Neuronal stem cell (in vitro differentiated cells): ENCODE measurements at regions not wholly inside any gene's neighbourhood (a gene's known extent, or its start where the extent isn't known, plus 50 kb on each side); places are given as distances from the start of the nearest gene placed in this dataset.

ENCODE experiments used
- DNase-seq: peaks from one replicate; pipeline ENCODE4 v3.0.0-alpha.2; 2013; ENCODE audit warnings: low spot score
- H2AFZ ChIP-seq: one replicate; pipeline ENCODE4 v1.6.1; 2013; ENCODE audit warnings: mild to moderate bottlenecking, low read length, inconsistent platforms
- H2AK5ac ChIP-seq: 2 replicates; pipeline ENCODE4 v1.6.1; 2013; ENCODE audit warnings: low read depth, mild to moderate bottlenecking, inconsistent platforms, low read length, moderate library complexity, mixed read lengths
- H2BK120ac ChIP-seq: 2 replicates; pipeline ENCODE4 v1.6.1; 2013; ENCODE audit warnings: low read depth, mild to moderate bottlenecking, inconsistent platforms, low read length, moderate library complexity, mixed read lengths
- H2BK12ac ChIP-seq: one replicate; pipeline ENCODE4 v1.6.1; 2013; ENCODE audit warnings: low read length, inconsistent platforms
- H2BK15ac ChIP-seq: 2 replicates; pipeline ENCODE4 v1.6.1; 2013; ENCODE audit warnings: mild to moderate bottlenecking, low read length, inconsistent platforms, mixed read lengths
- H2BK5ac ChIP-seq: one replicate; pipeline ENCODE4 v1.6.1; 2013; ENCODE audit warnings: inconsistent platforms, mild to moderate bottlenecking, low read length, moderate library complexity
- H3K14ac ChIP-seq: one replicate; pipeline ENCODE4 v1.6.1; 2013; ENCODE audit warnings: low read length, inconsistent platforms
- H3K18ac ChIP-seq: 2 replicates; pipeline ENCODE4 v1.6.1; 2013; ENCODE audit warnings: low read length, inconsistent platforms
- H3K23ac ChIP-seq: 2 replicates; pipeline ENCODE4 v1.6.1; 2013; ENCODE audit warnings: low read depth, mild to moderate bottlenecking, mixed read lengths, low read length, inconsistent platforms; ENCODE audit not compliant: poor library complexity
- H3K27ac ChIP-seq: replicated peaks from 3 replicates; pipeline ENCODE4 v1.5.1; 2013; ENCODE audit warnings: low read length, inconsistent platforms
- H3K27me3 ChIP-seq, 3 experiments: 2 replicates each; pipeline ENCODE4 v1.6.1; 2013; ENCODE audit warnings: low read length in 3 of 3, mild to moderate bottlenecking in 2 of 3, inconsistent platforms in 1 of 3, low read depth in 1 of 3, mixed read lengths in 1 of 3, moderate library complexity in 1 of 3; ENCODE audit not compliant: control insufficient read depth in 3 of 3, insufficient read depth in 3 of 3
- H3K36me3 ChIP-seq, 2 donors: replicated peaks in 1 of 2; 2 replicates each; pipeline ENCODE4 v1.6.1; 2013; ENCODE audit warnings: low read length in 2 of 2; ENCODE audit not compliant: control insufficient read depth in 2 of 2, insufficient read depth in 2 of 2
- H3K4ac ChIP-seq: 2 replicates; pipeline ENCODE4 v1.6.1; 2013; ENCODE audit warnings: inconsistent platforms, mild to moderate bottlenecking, low read length, moderate library complexity
- H3K4me1 ChIP-seq, 2 donors: 1 replicate in 1 of 2; 2 replicates in 1 of 2; pipeline ENCODE4 v1.6.1; 2013; ENCODE audit warnings: low read length in 2 of 2, low read depth in 1 of 2; ENCODE audit not compliant: control insufficient read depth in 2 of 2, insufficient read depth in 1 of 2
- H3K4me2 ChIP-seq: one replicate; pipeline ENCODE4 v1.6.1; 2013; ENCODE audit warnings: mild to moderate bottlenecking, low read length, inconsistent platforms; ENCODE audit not compliant: insufficient read depth, poor library complexity, severe bottlenecking
- H3K4me3 ChIP-seq, 2 donors: 2 replicates each; pipeline ENCODE4 v1.5.1; 2013; ENCODE audit warnings: low read length in 2 of 2, mild to moderate bottlenecking in 2 of 2, inconsistent platforms in 1 of 2, moderate library complexity in 1 of 2
- H3K79me1 ChIP-seq: one replicate; pipeline ENCODE4 v1.6.1; 2013; ENCODE audit warnings: low read depth, mild to moderate bottlenecking, inconsistent platforms, low read length, moderate library complexity
- H3K9ac ChIP-seq: one replicate; pipeline ENCODE4 v1.6.1; 2013; ENCODE audit warnings: mild to moderate bottlenecking, low read depth, low read length, inconsistent platforms; ENCODE audit not compliant: poor library complexity
- H3K9me3 ChIP-seq, 2 donors: replicated peaks in 1 of 2; 2 replicates each; pipeline versions ENCODE3 to v1.6.1; 2013; ENCODE audit warnings: low read length in 2 of 2, mild to moderate bottlenecking in 2 of 2, inconsistent platforms in 1 of 2, low read depth in 1 of 2, mixed read lengths in 1 of 2, moderate library complexity in 1 of 2; ENCODE audit not compliant: control insufficient read depth in 2 of 2, insufficient read depth in 1 of 2
- H4K8ac ChIP-seq: one replicate; pipeline ENCODE4 v1.6.1; 2013; ENCODE audit warnings: low read depth, mild to moderate bottlenecking, inconsistent platforms, low read length, moderate library complexity
- H4K91ac ChIP-seq: one replicate; pipeline ENCODE4 v1.6.1; 2013; ENCODE audit warnings: low read length, low read depth, mild to moderate bottlenecking, inconsistent platforms; ENCODE audit not compliant: poor library complexity
- WGBS, 2 donors: extraction: QIAGEN DNeasy Blood & Tissue Kit; methylation state at CpG; one replicate each; pipeline ENCODE4 v1.1.7; 2013; ENCODE audit warnings: missing lambda C conversion rate in 2 of 2, mixed read lengths in 1 of 2; ENCODE audit not compliant: insufficient read length in 2 of 2, insufficient replicate concordance in 1 of 2; ENCODE audit errors: extremely low coverage in 2 of 2; 5-methylcytosine and 5-hydroxymethylcytosine counted together

DNA sequence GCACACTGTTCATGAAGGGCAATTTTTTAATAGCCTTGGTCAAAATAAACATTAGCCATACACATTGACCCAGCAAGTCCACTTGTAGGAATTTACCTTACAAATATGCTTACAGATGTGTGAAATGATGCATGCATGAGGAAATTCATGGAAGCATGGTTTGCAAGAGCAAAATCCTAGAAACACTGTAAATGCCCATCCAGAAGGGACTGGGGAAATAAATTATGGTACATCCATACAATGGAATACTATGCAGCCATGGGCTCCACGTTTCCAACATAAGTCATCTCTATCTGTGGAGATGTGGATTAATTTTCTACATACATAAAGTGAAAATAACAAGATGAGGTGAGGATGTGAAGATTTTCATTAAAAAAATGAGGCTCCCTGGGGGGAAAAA lies 99.1 kb downstream of the NPY start:
- no peak overlapping the region for H3K18ac ChIP-seq
- no peaks in the 10 kb centered on the region for H3K4me1 ChIP-seq
- no peaks in the 10 kb centered on the region for H3K27me3 ChIP-seq
- no peak overlapping the region for H3K4me3 ChIP-seq
- no peak overlapping the region for H2AK5ac ChIP-seq
- H2BK5ac ChIP-seq, result no peak overlapping the region
- no peak overlapping the region for H3K14ac ChIP-seq
- no peak overlapping the region for H2BK120ac ChIP-seq
- H2BK15ac ChIP-seq, result no peak overlapping the region
- H2BK12ac ChIP-seq, result no peak overlapping the region
- H3K79me1 ChIP-seq, result no peaks in the 10 kb centered on the region
- H3K36me3 ChIP-seq, result no peaks in the 10 kb centered on the region
- no peak overlapping the region for H2AFZ ChIP-seq
- no peak overlapping the region for H4K8ac ChIP-seq
- H4K91ac ChIP-seq, result no peak overlapping the region
- H3K27ac ChIP-seq, result no peak overlapping the region
- DNase-seq, result no peak
- peaks cover 0 to 2% of the 10 kb centered on the region in 2 donors for H3K9me3 ChIP-seq
- H3K4ac ChIP-seq, result no peak overlapping the region
- no peak overlapping the region for H3K9ac ChIP-seq
- H3K23ac ChIP-seq, result no peak overlapping the region
- H3K4me2 ChIP-seq, result no peak overlapping the region
- no CpG with 5 or more reads among the region's 1 CpG for WGBS, 2 donors

DNA sequence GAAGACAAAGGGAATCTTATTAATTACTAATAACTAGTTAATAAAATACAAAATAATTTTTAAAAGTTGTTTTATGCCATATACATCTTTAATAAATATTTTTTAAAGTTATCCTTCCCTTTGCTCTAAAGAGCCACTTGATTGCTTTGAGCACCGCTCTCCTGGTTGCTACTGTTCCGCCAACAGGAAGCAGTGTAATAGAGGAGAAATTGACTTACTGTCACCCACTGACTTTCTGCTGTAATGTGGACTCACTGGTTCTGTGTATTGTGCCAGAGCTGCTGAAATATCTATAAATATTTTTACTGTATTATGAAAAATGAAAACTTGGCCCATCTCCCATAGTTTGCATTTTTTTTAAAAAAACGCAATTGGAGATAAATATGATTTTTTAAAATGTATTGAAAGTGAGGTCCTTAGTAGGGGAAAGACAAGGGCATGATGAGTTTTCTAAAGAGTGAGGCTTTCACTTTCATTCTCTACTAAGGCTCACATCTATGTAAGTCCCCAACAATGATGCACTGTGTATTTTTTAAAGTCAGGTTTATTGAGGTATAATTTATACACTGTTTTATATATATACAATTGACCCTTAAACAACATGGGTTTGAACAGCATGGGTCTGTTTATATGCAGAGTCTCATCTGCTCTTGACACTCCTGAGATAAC lies 100.5 kb downstream of the NPY start:
- no peak overlapping the region for H2BK120ac ChIP-seq
- no peak overlapping the region for H3K18ac ChIP-seq
- no peak overlapping the region for H2AFZ ChIP-seq
- no peak overlapping the region for H4K91ac ChIP-seq
- no peaks in the 10 kb centered on the region for H3K4me1 ChIP-seq
- H3K27me3 ChIP-seq, result peaks cover 0 to 4% (median 0%) of the 10 kb centered on the region in 3 experiments
- H3K4ac ChIP-seq, result no peak overlapping the region
- H2BK5ac ChIP-seq, result no peak overlapping the region
- no peak overlapping the region for H3K4me3 ChIP-seq
- DNase-seq, result no peak
- H3K9me3 ChIP-seq, result peaks cover 0 to 2% of the 10 kb centered on the region in 2 donors
- H2AK5ac ChIP-seq, result no peak overlapping the region
- no peak overlapping the region for H2BK12ac ChIP-seq
- H3K9ac ChIP-seq, result no peak overlapping the region
- H3K4me2 ChIP-seq, result no peak overlapping the region
- H4K8ac ChIP-seq, result no peak overlapping the region
- no peak overlapping the region for H3K27ac ChIP-seq
- 100% methylated on average over 1 of the region's 3 CpGs; no CpG with 5 or more reads in 1 of the 2 donors for WGBS, 2 donors
- no peak overlapping the region for H2BK15ac ChIP-seq
- H3K79me1 ChIP-seq, result no peaks in the 10 kb centered on the region
- no peak overlapping the region for H3K14ac ChIP-seq
- H3K23ac ChIP-seq, result no peak overlapping the region
- no peaks in the 10 kb centered on the region for H3K36me3 ChIP-seq

DNA sequence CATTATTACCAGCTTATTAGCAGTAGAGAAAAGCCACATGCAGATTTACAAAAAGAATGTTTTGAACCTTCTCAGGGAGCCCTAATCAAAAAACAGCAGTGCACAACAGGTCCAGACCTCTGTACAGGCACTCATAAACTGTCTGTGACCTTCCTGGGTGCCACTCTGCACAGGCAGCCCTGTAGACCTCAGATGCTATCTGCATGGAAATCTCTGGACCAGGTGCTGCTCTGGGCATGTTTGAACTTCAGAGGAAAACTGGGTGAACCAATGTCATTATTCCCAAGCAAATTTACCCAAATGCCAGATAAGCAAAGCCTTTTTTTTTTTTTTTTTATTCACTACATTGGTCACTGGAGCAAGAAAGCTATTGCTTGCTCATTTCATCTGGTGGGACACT lies 104.2 kb downstream of the NPY start:
- no peak overlapping the region for H3K23ac ChIP-seq
- no peak overlapping the region for H2BK120ac ChIP-seq
- no peaks in the 10 kb centered on the region for H3K79me1 ChIP-seq
- H2BK12ac ChIP-seq, result no peak overlapping the region
- no peak overlapping the region for H4K91ac ChIP-seq
- no peak overlapping the region for H3K27ac ChIP-seq
- no peak overlapping the region for H3K4ac ChIP-seq
- no peak overlapping the region for H2AK5ac ChIP-seq
- H3K27me3 ChIP-seq, result peaks cover 0 to 9% (median 0%) of the 10 kb centered on the region in 3 experiments
- no peak overlapping the region for H2BK15ac ChIP-seq
- no peak for DNase-seq
- no peak overlapping the region for H3K9ac ChIP-seq
- no peak overlapping the region for H4K8ac ChIP-seq
- no peaks in the 10 kb centered on the region for H3K9me3 ChIP-seq
- H2BK5ac ChIP-seq, result no peak overlapping the region
- no peaks in the 10 kb centered on the region for H3K36me3 ChIP-seq
- H2AFZ ChIP-seq, result no peak overlapping the region
- peaks cover 0 to 3% of the 10 kb centered on the region in 2 donors for H3K4me1 ChIP-seq
- H3K18ac ChIP-seq, result no peak overlapping the region
- H3K4me2 ChIP-seq, result no peak overlapping the region
- H3K14ac ChIP-seq, result no peak overlapping the region
- H3K4me3 ChIP-seq, result no peak overlapping the region

DNA sequence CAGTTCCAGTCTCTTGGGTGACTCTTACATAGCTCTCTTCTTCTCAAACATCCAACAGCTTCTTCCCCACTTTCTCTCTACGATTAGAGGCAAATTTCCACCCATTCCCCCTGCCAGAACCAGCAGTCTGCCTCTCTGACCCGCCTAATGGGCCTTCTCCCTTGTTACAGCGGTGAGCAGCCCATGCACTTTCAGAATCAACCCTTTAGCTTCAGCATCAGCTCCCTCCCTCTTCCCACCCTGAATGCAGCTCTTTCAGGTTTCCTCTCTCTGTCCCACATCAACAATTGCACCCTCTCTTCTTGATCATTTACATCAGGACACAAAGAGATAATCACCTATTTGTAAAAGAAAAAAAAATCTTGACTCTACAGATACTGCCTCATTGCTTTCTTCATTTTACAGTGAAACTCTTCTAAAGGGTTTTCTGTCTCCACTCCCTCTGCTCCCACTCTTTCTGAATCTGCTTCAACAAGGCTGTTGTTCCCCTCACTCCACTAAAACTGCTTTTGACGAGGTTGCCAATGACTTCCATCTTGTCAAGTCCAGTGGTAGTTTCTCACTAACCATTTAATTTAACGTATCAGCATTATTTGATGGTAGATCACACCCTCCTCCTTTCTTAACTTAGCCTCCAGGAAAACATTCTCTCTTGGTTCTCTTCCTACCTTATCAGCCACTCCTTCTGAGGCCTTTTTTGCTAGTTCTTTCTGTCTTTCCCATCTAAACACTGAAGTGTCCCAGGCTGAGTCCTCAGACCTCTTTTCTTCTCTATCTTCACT lies 106.6 kb downstream of the NPY start:
- Histone ChIP-seq H3K4ac (no peak overlapping the region), H3K27me3 (peaks cover 0 to 9% (median 0%) of the 10 kb centered on the region in 3 experiments), H3K9me3 (no peaks in the 10 kb centered on the region), H3K4me3 (no peak overlapping the region), H3K36me3 (no peaks in the 10 kb centered on the region), H3K4me2 (no peak overlapping the region), H2BK15ac (no peak overlapping the region), H4K8ac (no peak overlapping the region), H2BK120ac (no peak overlapping the region), H3K79me1 (no peaks in the 10 kb centered on the region), H2AK5ac (no peak overlapping the region), H3K27ac (no peak overlapping the region), H2BK5ac (no peak overlapping the region), H3K18ac (no peak overlapping the region), H2BK12ac (no peak overlapping the region), H4K91ac (no peak overlapping the region), H3K4me1 (peaks cover 0 to 4% of the 10 kb centered on the region in 2 donors), H3K14ac (no peak overlapping the region), H3K9ac (no peak overlapping the region), H2AFZ (no peak overlapping the region), H3K23ac (peak overlapping the region; percentile 69)
- DNase-seq, result no peak
- no CpG with 5 or more reads among the region's 5 CpGs for WGBS, 2 donors
